ENCODE measurements at regions not wholly inside any gene's neighbourhood (a gene's known extent, or its start where the extent isn't known, plus 50 kb on each side); places are given as distances from the start of the nearest gene placed in this dataset.

DNA sequence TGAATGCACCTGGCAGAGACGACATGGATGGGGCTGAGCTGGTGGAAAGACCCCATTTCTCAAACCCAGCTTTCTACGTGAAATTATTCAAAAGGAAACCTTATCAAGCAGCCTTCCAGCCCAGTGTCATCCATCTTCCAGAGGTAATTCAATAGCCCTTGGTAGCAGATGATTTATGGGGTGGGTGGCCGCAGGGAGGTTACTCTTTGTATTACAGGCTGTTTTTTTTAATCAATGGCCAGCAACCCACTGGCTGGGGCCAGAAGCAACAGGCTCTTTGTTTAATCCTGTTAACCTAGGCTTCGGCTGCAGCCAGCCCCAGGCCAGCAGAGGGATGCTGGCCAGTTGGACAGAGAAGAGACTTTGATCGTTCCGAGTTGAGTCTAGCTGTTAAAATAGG lies 139.8 kb upstream of the SRRM4 start:
- TF ChIP-seq, protein P1, sequence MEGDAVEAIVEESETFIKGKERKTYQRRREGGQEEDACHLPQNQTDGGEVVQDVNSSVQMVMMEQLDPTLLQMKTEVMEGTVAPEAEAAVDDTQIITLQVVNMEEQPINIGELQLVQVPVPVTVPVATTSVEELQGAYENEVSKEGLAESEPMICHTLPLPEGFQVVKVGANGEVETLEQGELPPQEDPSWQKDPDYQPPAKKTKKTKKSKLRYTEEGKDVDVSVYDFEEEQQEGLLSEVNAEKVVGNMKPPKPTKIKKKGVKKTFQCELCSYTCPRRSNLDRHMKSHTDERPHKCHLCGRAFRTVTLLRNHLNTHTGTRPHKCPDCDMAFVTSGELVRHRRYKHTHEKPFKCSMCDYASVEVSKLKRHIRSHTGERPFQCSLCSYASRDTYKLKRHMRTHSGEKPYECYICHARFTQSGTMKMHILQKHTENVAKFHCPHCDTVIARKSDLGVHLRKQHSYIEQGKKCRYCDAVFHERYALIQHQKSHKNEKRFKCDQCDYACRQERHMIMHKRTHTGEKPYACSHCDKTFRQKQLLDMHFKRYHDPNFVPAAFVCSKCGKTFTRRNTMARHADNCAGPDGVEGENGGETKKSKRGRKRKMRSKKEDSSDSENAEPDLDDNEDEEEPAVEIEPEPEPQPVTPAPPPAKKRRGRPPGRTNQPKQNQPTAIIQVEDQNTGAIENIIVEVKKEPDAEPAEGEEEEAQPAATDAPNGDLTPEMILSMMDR (IDR thresholded peaks at IDR 0.05; ENCODE audit: extremely low read depth, missing control alignments) = no peak
- DNase-seq (ENCODE audit: low spot score) = no peak

DNA sequence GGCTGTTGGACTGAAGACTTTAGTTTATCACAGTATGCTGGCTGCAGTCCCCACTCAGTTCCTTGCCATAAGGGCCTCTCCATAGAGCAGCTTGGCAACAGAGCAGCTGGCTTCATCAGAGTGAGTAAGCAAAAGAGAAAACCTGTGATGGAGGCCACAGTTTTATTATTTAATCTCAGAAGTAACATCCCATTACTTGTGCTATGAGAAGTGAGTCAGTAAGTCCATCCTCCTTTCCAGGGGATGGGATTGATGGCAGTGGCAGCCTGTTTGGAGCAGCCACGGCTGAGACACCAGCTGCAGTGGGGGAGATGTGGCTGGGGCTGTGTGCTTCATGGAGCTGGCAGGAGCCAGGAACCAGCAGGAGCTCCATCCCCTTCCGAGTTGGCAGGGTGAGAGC lies 138.5 kb upstream of the SRRM4 start:
- DNase-seq (ENCODE audit: low spot score) = no peak
- TF ChIP-seq, protein P1 (IDR thresholded peaks at IDR 0.05; ENCODE audit: extremely low read depth, missing control alignments) = no peak

DNA sequence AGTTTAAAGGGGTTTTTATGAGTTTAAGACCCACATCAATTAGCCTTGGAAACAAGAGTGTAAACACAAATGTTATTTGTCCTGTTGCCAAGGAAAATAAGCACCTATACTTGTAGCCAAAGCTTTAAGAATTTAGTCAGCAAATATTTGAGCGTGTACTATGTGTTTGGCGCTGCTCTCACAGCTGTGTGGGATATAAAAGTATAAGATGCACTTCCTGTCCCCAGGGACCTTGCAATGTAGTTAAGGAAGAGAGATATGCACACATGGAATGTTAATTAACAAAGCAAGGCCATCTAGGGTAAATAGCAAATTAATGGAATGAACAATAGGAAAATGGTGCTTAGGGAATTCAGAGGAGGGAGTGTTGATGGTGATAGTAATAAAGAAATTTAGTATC lies 134.9 kb upstream of the SRRM4 start:
- TF ChIP-seq, protein P1 (IDR thresholded peaks at IDR 0.05; ENCODE audit: extremely low read depth, missing control alignments) = no peak

DNA sequence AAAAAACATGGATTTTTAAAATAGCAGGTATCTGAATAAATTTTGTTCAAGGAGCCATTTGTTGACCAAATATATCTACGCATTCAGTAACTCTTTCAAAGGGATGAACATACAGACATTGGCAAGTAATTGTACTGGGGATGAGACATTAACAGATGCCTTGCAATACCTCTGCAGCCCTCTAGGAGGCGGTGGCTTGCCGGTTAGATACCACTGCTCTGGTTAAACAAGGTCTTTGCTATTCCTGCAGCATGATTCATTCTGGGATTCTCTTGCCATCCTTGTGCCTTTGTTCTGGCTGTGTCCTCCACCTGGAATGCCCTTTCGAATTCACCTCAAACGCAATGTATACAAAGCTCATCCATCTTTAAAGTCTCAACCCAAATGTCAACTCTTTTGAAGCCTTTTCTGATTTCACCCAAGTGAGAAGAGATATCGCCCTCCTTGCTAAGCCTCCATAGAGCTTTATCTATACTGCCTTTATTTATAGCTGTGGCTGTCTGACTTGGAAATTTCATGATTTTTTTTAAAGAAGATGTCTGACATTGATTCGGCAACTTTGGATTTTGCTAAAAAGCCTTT lies 131.0 kb upstream of the SRRM4 start:
- DNase-seq (ENCODE audit: low spot score) = peak; percentile 35
- TF ChIP-seq, protein P1 (IDR thresholded peaks at IDR 0.05; ENCODE audit: extremely low read depth, missing control alignments) = peak; percentile 41

More for the DNA sequence above, 134.9 kb upstream of the SRRM4 start:
- DNase-seq (ENCODE audit: low spot score) = no peak

DNA sequence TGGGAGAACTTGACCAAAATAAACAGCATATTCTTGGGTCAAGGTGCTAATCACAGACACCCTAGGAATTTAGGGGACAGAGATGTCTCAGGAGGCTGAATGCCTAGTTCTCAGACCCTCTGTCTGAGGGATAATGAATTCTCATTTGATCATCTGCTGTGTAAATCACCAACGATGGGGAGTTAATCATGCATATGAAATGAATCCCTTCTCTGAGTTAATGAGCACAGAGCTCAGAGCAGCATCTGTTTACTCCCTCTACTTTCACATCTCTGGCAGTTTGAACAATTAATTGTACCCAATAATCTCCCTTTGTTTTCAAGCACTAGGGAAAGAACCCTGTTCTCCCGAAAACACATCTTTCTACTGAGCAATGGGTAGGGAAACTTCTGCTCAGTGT lies 129.4 kb upstream of the SRRM4 start:
- TF ChIP-seq, protein P1 (IDR thresholded peaks at IDR 0.05; ENCODE audit: extremely low read depth, missing control alignments) = no peak
- DNase-seq (ENCODE audit: low spot score) = no peak

DNA sequence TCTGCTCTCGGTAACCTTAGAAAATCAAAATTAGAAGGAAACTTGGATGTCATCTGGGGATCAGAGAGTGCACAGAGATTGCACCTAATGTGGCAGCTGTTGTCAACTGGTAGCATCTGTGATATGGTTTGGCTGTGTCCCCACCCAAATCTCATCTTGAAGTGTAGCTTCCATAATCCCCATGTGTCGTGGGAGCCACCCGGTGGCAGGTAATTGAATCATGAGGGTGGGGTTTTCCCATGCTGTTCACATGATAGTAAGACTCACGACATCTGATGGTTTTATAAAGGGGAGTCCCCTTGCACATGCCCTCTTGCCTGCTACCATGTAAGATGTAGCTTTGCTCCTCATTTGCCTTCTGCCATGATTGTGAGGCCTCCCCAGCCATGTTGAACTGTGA lies 127.7 kb upstream of the SRRM4 start:
- DNase-seq (ENCODE audit: low spot score) = no peak
- TF ChIP-seq, protein P1 (IDR thresholded peaks at IDR 0.05; ENCODE audit: extremely low read depth, missing control alignments) = no peak

DNA sequence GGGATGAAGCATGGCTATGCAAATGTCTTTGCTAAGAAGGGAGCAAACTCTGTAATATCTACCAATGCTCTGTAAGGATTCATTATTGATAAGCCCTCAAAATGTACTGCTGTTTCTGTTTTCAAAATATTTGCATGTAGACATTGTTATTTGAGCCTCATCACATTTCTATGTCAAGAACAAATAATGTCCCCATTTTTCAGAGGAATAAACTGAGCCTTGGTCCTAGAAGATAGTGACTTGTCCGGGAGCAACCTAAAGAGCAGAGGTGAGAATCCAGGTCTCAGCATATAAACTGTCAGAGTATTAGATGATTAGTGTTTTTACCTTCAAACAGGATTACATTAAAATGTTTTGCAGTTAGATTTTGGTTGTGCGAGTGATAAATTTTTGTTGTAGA lies 125.5 kb upstream of the SRRM4 start:
- TF ChIP-seq, protein P1 (IDR thresholded peaks at IDR 0.05; ENCODE audit: extremely low read depth, missing control alignments) = no peak
- DNase-seq (ENCODE audit: low spot score) = no peak

Data from GM20000 (cell line).